HAP-1 (cell line): ENCODE measurements at regions not wholly inside any gene's neighbourhood (a gene's known extent, or its start where the extent isn't known, plus 50 kb on each side); places are given as distances from the start of the nearest gene placed in this dataset.
A peak's percentile ranks its signal among the peaks of the same experiment; 100 is the strongest.
"Not testable (repeated sequence)": the region's sequence is repeated elsewhere in the genome, so short reads cannot be mapped to it uniquely, and the experiment has no call there.

ENCODE experiments used
- DNase-seq, 2 experiments: peaks; one replicate each; pipeline ENCODE4 v3.0.0-alpha.2; 2016 to 2020; ENCODE audit warnings: low spot score in 2 of 2
- H3K27me3 ChIP-seq: fragments of 250-450 bp; sonication (Bioruptor Pico); 2 replicates; pipeline ENCODE4 v1.5.1; 2020; ENCODE audit warnings: low read depth, mild to moderate bottlenecking, moderate library complexity
- H3K36me3 ChIP-seq: fragments of 250-450 bp; sonication (Bioruptor Pico); replicated peaks from 2 replicates; pipeline ENCODE4 v1.5.1; 2020; ENCODE audit warnings: mild to moderate bottlenecking
- H3K4me1 ChIP-seq: fragments of 250-450 bp; sonication (Bioruptor Pico); 2 replicates; pipeline ENCODE4 v1.5.1; 2020; ENCODE audit warnings: mild to moderate bottlenecking
- H3K4me3 ChIP-seq: fragments of 250-450 bp; sonication (Bioruptor Pico); 2 replicates; pipeline ENCODE4 v1.5.1; 2020; ENCODE audit warnings: mild to moderate bottlenecking, moderate library complexity
- H3K9me3 ChIP-seq: fragments of 250-450 bp; sonication (Bioruptor Pico); 2 replicates; pipeline ENCODE4 v1.5.1; 2020; ENCODE audit warnings: mild to moderate bottlenecking, moderate library complexity
- in situ Hi-C: fragments of 300-500 bp; cut with MboI; formaldehyde crosslinking; loops from 3 replicates; pipeline ENCODE4 v1.14.3; 2020; ENCODE audit warnings: low sequenced_read_pairs, inconsistent platforms, mixed read lengths

- Histone ChIP-seq H3K4me3 (no peak overlapping the region), H3K27me3 (no peaks in the 10 kb centered on the region), H3K4me1 (no peaks in the 10 kb centered on the region), H3K36me3 (no peaks in the 10 kb centered on the region), H3K9me3 (no peaks in the 10 kb centered on the region)
- DNase-seq = no peak
- in situ Hi-C loops = no loop called here
These were observed 953.0 kb upstream of the NCAM2 start for GRCh38 chr21:20045197-20045596.

- DNase-seq, H3K36me3 ChIP-seq, H3K4me3 ChIP-seq, in situ Hi-C loops, H3K9me3 ChIP-seq, H3K27me3 ChIP-seq, H3K4me1 ChIP-seq: not testable (repeated sequence)
These were observed 949.9 kb upstream of the NCAM2 start for GRCh38 chr21:20048130-20048837.

GRCh38 chr21:20083336-20083735 lies 914.9 kb upstream of the NCAM2 start:
- no peak for DNase-seq
- no peak overlapping the region for H3K4me3 ChIP-seq
- in situ Hi-C loops = no loop called here
- no peaks in the 10 kb centered on the region for H3K27me3 ChIP-seq
- no peaks in the 10 kb centered on the region for H3K36me3 ChIP-seq
- H3K4me1 ChIP-seq = no peaks in the 10 kb centered on the region
- no peaks in the 10 kb centered on the region for H3K9me3 ChIP-seq

GRCh38 chr21:20083925-20084324 lies 914.3 kb upstream of the NCAM2 start:
- Histone ChIP-seq H3K27me3 (no peaks in the 10 kb centered on the region), H3K4me1 (no peaks in the 10 kb centered on the region), H3K9me3 (no peaks in the 10 kb centered on the region), H3K4me3 (no peak overlapping the region), H3K36me3 (no peaks in the 10 kb centered on the region)
- DNase-seq = no peak
- in situ Hi-C loops = no loop called here

GRCh38 chr21:20086508-20086907 lies 911.7 kb upstream of the NCAM2 start:
- no peak for DNase-seq
- Histone ChIP-seq H3K27me3 (no peaks in the 10 kb centered on the region), H3K4me1 (no peaks in the 10 kb centered on the region), H3K36me3 (no peaks in the 10 kb centered on the region), H3K9me3 (no peaks in the 10 kb centered on the region), H3K4me3 (no peak overlapping the region)
- in situ Hi-C loops = no loop called here

- in situ Hi-C loops = no loop called here
- H3K36me3 ChIP-seq = no peaks in the 10 kb centered on the region
- no peaks in the 10 kb centered on the region for H3K27me3 ChIP-seq
- peaks cover 4% of the 10 kb centered on the region for H3K4me1 ChIP-seq
- H3K9me3 ChIP-seq = no peaks in the 10 kb centered on the region
- H3K4me3 ChIP-seq = no peak overlapping the region
- DNase-seq = no peak
These were observed 891.8 kb upstream of the NCAM2 start for GRCh38 chr21:20106368-20106767.

GRCh38 chr21:20108016-20108415 lies 890.2 kb upstream of the NCAM2 start:
- in situ Hi-C loops = no loop called here
- H3K4me3 ChIP-seq = no peak overlapping the region
- DNase-seq = no peak

GRCh38 chr21:20108976-20109540 lies 889.2 kb upstream of the NCAM2 start:
- Histone ChIP-seq H3K9me3 (no peaks in the 10 kb centered on the region), H3K27me3 (no peaks in the 10 kb centered on the region), H3K4me3 (no peak overlapping the region), H3K4me1 (peaks cover 4% of the 10 kb centered on the region), H3K36me3 (no peaks in the 10 kb centered on the region)
- in situ Hi-C loops = no loop called here
- peak in 1 of 2 experiments; percentile 33 for DNase-seq

More at GRCh38 chr21:20108016-20108415, 890.2 kb upstream of the NCAM2 start:
- no peaks in the 10 kb centered on the region for H3K9me3 ChIP-seq
- no peaks in the 10 kb centered on the region for H3K36me3 ChIP-seq
- H3K27me3 ChIP-seq = no peaks in the 10 kb centered on the region
- peaks cover 4% of the 10 kb centered on the region for H3K4me1 ChIP-seq

- Histone ChIP-seq H3K27me3 (no peaks in the 10 kb centered on the region), H3K36me3 (no peaks in the 10 kb centered on the region), H3K4me1 (peaks cover 4% of the 10 kb centered on the region), H3K9me3 (no peaks in the 10 kb centered on the region), H3K4me3 (no peak overlapping the region)
- no peak for DNase-seq
- in situ Hi-C loops = no loop called here
These were observed 887.8 kb upstream of the NCAM2 start for GRCh38 chr21:20110368-20110767.

- no peaks in the 10 kb centered on the region for H3K27me3 ChIP-seq
- no peak for DNase-seq
- no peaks in the 10 kb centered on the region; the same call in 1 of the 2 replicates for H3K9me3 ChIP-seq
- in situ Hi-C loops = no loop called here
- no peaks in the 10 kb centered on the region for H3K4me1 ChIP-seq
- no peaks in the 10 kb centered on the region for H3K36me3 ChIP-seq
- H3K4me3 ChIP-seq = no peak overlapping the region
These were observed 846.5 kb upstream of the NCAM2 start for GRCh38 chr21:20151741-20152140.

GRCh38 chr21:20163167-20163566 lies 835.0 kb upstream of the NCAM2 start:
- no peaks in the 10 kb centered on the region for H3K4me1 ChIP-seq
- no peak for DNase-seq
- no peaks in the 10 kb centered on the region for H3K9me3 ChIP-seq
- no peak overlapping the region for H3K4me3 ChIP-seq
- no peaks in the 10 kb centered on the region for H3K27me3 ChIP-seq
- no peaks in the 10 kb centered on the region for H3K36me3 ChIP-seq
- in situ Hi-C loops = no loop called here

GRCh38 chr21:20167059-20167458 lies 831.1 kb upstream of the NCAM2 start:
- in situ Hi-C loops = no loop called here
- Histone ChIP-seq H3K27me3 (no peaks in the 10 kb centered on the region), H3K4me3 (no peak overlapping the region), H3K4me1 (no peaks in the 10 kb centered on the region), H3K36me3 (no peaks in the 10 kb centered on the region), H3K9me3 (no peaks in the 10 kb centered on the region)
- DNase-seq = no peak

GRCh38 chr21:20169812-20170576 lies 828.2 kb upstream of the NCAM2 start:
- Histone ChIP-seq H3K4me3 (no peak overlapping the region), H3K9me3 (no peaks in the 10 kb centered on the region), H3K36me3 (no peaks in the 10 kb centered on the region), H3K27me3 (no peaks in the 10 kb centered on the region), H3K4me1 (no peaks in the 10 kb centered on the region)
- no peak for DNase-seq
- in situ Hi-C loops = no loop called here

- Histone ChIP-seq H3K27me3 (no peaks in the 10 kb centered on the region), H3K4me1 (no peaks in the 10 kb centered on the region), H3K9me3 (no peaks in the 10 kb centered on the region), H3K36me3 (no peaks in the 10 kb centered on the region), H3K4me3 (no peak overlapping the region)
- no peak for DNase-seq
- in situ Hi-C loops = no loop called here
These were observed 812.0 kb upstream of the NCAM2 start for GRCh38 chr21:20186186-20186585.
